ENCODE measurements at regions not wholly inside any gene's neighbourhood (a gene's known extent, or its start where the extent isn't known, plus 50 kb on each side); places are given as distances from the start of the nearest gene placed in this dataset.

DNA sequence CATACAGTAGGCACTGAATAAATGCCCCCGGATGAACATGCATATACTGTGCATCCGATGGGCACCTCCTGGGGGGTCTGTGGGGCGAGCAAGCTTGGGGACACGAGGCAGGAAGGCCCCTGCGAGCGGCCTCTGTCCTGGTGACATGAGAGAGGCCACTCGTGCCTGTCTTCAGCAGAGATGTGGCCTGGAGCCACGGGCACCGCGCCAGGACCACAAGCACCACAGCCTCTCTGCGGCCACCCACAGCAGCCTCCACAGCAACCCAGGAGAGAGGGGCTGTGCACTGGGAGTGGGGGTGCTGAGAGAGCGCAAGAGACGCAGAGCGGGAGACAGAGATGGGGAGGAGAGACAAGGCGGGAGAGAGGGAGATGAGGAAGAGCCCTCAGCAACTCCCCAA, 118.5 kb downstream of the RFLNA start:
- H3K4me3 ChIP-seq (replicated peaks in 1 of 3), result no peak overlapping the region
- TF ChIP-seq, protein P1, sequence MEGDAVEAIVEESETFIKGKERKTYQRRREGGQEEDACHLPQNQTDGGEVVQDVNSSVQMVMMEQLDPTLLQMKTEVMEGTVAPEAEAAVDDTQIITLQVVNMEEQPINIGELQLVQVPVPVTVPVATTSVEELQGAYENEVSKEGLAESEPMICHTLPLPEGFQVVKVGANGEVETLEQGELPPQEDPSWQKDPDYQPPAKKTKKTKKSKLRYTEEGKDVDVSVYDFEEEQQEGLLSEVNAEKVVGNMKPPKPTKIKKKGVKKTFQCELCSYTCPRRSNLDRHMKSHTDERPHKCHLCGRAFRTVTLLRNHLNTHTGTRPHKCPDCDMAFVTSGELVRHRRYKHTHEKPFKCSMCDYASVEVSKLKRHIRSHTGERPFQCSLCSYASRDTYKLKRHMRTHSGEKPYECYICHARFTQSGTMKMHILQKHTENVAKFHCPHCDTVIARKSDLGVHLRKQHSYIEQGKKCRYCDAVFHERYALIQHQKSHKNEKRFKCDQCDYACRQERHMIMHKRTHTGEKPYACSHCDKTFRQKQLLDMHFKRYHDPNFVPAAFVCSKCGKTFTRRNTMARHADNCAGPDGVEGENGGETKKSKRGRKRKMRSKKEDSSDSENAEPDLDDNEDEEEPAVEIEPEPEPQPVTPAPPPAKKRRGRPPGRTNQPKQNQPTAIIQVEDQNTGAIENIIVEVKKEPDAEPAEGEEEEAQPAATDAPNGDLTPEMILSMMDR (IDR thresholded peaks at IDR 0.05), result no peak
- no peak for TF ChIP-seq POLR2A (IDR thresholded peaks at IDR 0.05)
- intact Hi-C loops (cut with DNase I), result no loop called here
- peak; percentile 77 to 78 for DNase-seq
- 52 to 53% methylated on average over 14 to 15 of the region's 15 CpGs for WGBS, 2 donors
- H3K4me1 ChIP-seq, result peaks cover 0 to 11% of the 10 kb centered on the region in 2 donors
- H3K27me3 ChIP-seq, result no peaks in the 10 kb centered on the region
- peaks cover 0 to 12% of the 10 kb centered on the region in 2 donors for H3K36me3 ChIP-seq
- H3K9me3 ChIP-seq, result no peaks in the 10 kb centered on the region
- peak overlapping the region in 1 of 3 donors; percentile 30 for H3K27ac ChIP-seq

DNA sequence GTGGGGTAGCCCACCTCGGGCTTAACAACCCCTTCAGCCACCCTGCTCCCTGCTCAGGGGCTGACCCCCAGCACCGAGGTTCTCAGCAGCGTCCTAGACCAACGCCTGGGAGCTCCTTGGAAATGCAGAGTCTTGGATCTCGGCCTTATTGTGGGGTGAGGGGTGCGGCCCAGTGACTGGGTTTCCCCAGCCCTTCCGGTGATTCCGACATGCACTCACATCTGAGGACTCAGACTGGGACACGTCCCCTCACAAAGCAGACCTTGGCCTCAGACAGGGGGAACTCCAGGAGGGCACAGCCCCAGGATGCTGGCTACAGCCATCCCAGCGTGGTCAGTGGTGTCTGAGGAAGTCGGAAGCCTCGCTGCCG, 117.7 kb downstream of the RFLNA start:
- Histone ChIP-seq H3K27ac (no peak overlapping the region), H3K4me3 (replicated peaks in 1 of 3) (no peak overlapping the region), H3K36me3 (peaks cover 0 to 12% of the 10 kb centered on the region in 2 donors), H3K4me1 (peaks cover 0 to 11% of the 10 kb centered on the region in 2 donors), H3K9me3 (no peaks in the 10 kb centered on the region), H3K27me3 (no peaks in the 10 kb centered on the region)
- 77 to 81% methylated on average over 10 to 11 of the region's 13 CpGs for WGBS, 2 donors
- intact Hi-C loops (cut with DNase I), result no loop called here
- no peak for TF ChIP-seq POLR2A (IDR thresholded peaks at IDR 0.05)
- TF ChIP-seq, protein P1 (IDR thresholded peaks at IDR 0.05), result no peak
- no peak for DNase-seq

DNA sequence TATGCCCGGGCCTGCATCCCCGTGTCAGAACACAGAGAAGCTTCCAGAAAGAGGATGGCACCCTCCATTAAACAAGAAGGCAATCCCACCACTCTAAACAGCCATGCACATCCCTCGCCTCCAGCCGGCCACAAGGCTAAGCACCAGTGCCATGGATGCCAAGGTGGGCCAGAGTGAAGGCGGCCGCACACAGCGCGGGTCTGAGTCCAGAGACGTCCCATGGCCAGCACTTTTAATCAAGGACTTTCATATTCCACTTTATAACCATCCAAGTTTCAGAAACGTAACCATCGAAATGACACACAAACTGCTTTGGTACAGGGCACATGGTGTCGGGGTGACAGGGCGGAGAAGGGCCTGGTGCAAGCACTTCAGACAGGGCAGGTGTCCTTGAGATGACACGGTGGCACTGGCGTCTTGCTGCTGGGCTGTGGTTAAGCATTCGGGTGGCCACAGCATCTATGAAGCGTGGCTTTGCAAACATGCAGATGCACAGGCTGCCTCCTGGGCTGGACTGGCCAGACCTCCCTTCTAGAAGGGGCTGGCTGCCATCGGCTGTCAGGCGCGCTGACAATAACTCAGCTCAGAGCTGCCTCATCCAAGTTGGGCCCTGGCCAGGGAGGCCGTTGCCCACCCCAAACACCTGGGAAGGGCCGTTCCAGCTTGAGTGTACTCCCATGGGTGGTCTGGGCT, 117.2 kb downstream of the RFLNA start:
- peak overlapping the region in 1 of 3 donors; percentile 15 for H3K27ac ChIP-seq
- no peak for DNase-seq
- no peak overlapping the region for H3K4me3 ChIP-seq (replicated peaks in 1 of 3)
- H3K4me1 ChIP-seq, result peaks cover 0 to 11% of the 10 kb centered on the region in 2 donors
- H3K36me3 ChIP-seq, result peaks cover 0 to 12% of the 10 kb centered on the region in 2 donors
- 83 to 90% methylated on average over 16 to 19 of the region's 22 CpGs for WGBS, 2 donors
- no peaks in the 10 kb centered on the region for H3K27me3 ChIP-seq
- no peaks in the 10 kb centered on the region for H3K9me3 ChIP-seq
- TF ChIP-seq, protein P1 (IDR thresholded peaks at IDR 0.05), result no peak
- TF ChIP-seq POLR2A (IDR thresholded peaks at IDR 0.05), result no peak
- intact Hi-C loops (cut with DNase I), result no loop called here

DNA sequence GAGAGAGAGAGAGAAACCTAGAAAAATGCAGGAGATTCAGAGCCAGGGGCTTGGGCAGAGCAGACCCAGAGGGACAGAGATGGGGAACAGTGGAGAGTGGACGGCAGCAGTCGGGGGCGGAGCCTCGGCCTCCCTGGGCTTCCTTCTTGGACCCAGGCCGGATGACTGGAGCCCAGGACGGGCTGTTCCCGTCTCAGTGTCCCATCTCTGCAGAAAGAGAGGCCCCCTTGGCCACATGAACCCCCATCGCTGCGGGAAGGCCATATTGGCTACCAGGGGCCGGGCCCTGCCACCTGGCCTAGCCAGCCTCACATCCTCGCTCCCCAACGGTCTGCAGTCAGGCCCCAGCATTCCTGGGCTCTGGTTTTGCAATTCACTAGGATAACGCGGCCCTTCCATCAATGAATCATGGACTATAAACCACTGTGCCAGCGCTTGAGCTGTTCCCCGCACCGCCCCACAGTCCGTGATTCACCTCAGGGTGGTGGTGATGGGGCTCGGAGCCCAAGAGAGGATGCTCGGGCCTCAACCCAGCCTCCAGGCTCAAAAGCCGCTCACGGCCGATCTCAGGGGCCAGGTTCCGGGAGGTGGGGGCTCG, 116.5 kb downstream of the RFLNA start:
- intact Hi-C loops (cut with DNase I), result no loop called here
- no peak for DNase-seq
- Histone ChIP-seq H3K9me3 (no peaks in the 10 kb centered on the region), H3K36me3 (peaks cover 0 to 12% of the 10 kb centered on the region in 2 donors), H3K4me3 (replicated peaks in 1 of 3) (no peak overlapping the region), H3K27me3 (no peaks in the 10 kb centered on the region), H3K4me1 (peaks cover 0 to 11% of the 10 kb centered on the region in 2 donors), H3K27ac (peak overlapping the region in 1 of 3 donors; percentile 15)
- WGBS, 2 donors, result 87 to 88% methylated on average over 6 to 17 of the region's 25 CpGs
- TF ChIP-seq POLR2A (IDR thresholded peaks at IDR 0.05), result no peak

DNA sequence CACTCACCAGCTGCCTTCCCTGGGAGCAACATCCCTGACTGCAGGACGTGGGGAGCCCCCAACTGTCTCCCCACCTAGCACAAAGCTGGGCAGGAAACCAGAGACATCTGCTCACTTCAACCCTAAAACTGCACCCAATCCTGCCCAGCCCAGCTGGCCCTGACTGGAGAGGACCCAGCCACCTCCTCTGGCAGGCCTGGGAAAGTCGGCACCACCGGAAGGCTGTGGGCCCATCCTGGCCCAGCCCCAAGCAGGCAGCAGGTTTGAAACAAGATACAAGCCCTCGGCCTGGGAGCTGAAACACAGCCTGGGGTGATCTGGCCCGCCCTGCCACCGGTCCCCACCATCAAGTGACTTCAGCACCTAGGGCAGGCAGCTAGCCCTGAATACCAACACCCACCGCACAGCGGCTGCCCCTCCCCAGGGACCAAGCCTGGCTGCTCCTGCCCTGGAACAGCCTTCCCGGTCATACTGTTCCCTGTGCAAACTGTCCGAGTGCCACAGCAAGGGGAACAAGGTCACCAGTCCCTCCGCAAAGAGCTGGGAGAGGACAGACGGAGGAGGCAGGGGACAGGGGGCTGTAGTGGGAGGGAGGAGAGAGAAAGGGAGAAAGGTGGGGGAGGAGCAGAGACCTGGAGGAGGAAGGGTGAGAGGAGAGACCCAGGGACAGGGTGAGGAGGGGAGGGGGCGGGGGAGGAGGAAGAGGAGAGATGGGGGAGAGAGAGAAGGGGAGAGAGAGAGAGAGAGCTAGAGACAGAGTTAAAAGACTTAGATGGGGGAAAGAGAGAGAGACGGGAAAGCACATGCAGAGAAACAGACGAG, 115.7 kb downstream of the RFLNA start:
- Histone ChIP-seq H3K27ac (no peak overlapping the region), H3K36me3 (peaks cover 0 to 12% of the 10 kb centered on the region in 2 donors), H3K9me3 (no peaks in the 10 kb centered on the region), H3K4me1 (peaks cover 0 to 11% of the 10 kb centered on the region in 2 donors), H3K4me3 (replicated peaks in 1 of 3) (no peak overlapping the region), H3K27me3 (no peaks in the 10 kb centered on the region)
- TF ChIP-seq, protein P1 (IDR thresholded peaks at IDR 0.05), result no peak
- no peak for TF ChIP-seq POLR2A (IDR thresholded peaks at IDR 0.05)
- no peak for DNase-seq
- 67 to 80% methylated on average over 13 to 15 of the region's 15 CpGs for WGBS, 2 donors
- intact Hi-C loops (cut with DNase I), result no loop called here

All from thyroid gland (tissue), 4 donors.